HepG2 (cell line): ENCODE measurements at regions not wholly inside any gene's neighbourhood (a gene's known extent, or its start where the extent isn't known, plus 50 kb on each side); places are given as distances from the start of the nearest gene placed in this dataset.

Experiments used
- ATAC-seq: fragments of 200-7000 bp; cut with Tn5 transposase; 3 replicates; pipeline ENCODE4 v1.9.1; 2020; ENCODE audit warnings: mild to moderate bottlenecking, moderate library complexity
- BruUV-seq: library from RNA; stranded (reverse); fragments of 400-500 nt; replicated peaks from 2 replicates; lab custom pipeline; 2021; lab: Mats Ljungman, UMichigan
- CTCF ChIA-PET: fragments of 300-600 bp; formaldehyde crosslinking; extraction: SDS; loops from one replicate; lab custom pipeline; 2021; ENCODE audit warnings: low total read pairs, inconsistent platforms, low intra/inter-chr PET ratio; lab: Yijun Ruan, JAX
- POLR2A ChIA-PET: fragments of 350-600 bp; sonication (Branson Sonifier 250); formaldehyde crosslinking; loops from one replicate; lab custom pipeline; 2020; ENCODE audit warnings: antibody characterized with exemption, inconsistent platforms; lab: Yijun Ruan, JAX
- DNase-seq: peaks from one replicate; pipeline ENCODE4 v3.0.0-alpha.2; 2015; ENCODE audit warnings: low spot score
- FAIRE-seq: peaks from 3 replicates; lab custom pipeline; 2011; peaks lifted over from hg19 to GRCh38; lab: Jason Lieb, UNC
- H2AFZ ChIP-seq: one replicate; pipeline ENCODE4 v1.6.1; 2011; ENCODE audit warnings: low read length, inconsistent platforms
- H3K27ac ChIP-seq: fragments of 300-600 bp; 3 replicates; pipeline ENCODE4 v1.8.0; 2011; ENCODE audit warnings: mixed run types, mild to moderate bottlenecking, mixed read lengths, low read length, inconsistent platforms; ENCODE audit not compliant: insufficient read depth; ENCODE audit errors: extremely low read length
- H3K27me3 ChIP-seq, 2 experiments: fragments of 200-600 bp in 1 of 2; 2 replicates in 1 of 2; 3 replicates in 1 of 2; pipeline versions ENCODE4 v1.6.0 to v1.8.0; 2011; ENCODE audit warnings: low read length in 2 of 2, mild to moderate bottlenecking in 2 of 2, moderate library complexity in 2 of 2, inconsistent platforms in 1 of 2; ENCODE audit not compliant: insufficient read depth in 2 of 2, control insufficient read depth in 1 of 2
- H3K36me3 ChIP-seq, 2 experiments: fragments of 200-600 bp in 1 of 2; replicated peaks in 1 of 2; 2 replicates in 1 of 2; 3 replicates in 1 of 2; pipeline versions ENCODE4 v1.5.1 to v1.8.0; 2011; ENCODE audit warnings: low read length in 2 of 2, inconsistent platforms in 1 of 2; ENCODE audit not compliant: insufficient read depth in 2 of 2, control insufficient read depth in 1 of 2
- H3K4me1 ChIP-seq: 2 replicates; pipeline ENCODE4 v1.5.1; 2012; ENCODE audit warnings: low read length, inconsistent platforms; ENCODE audit not compliant: insufficient read depth
- H3K4me2 ChIP-seq: 2 replicates; pipeline ENCODE4 v1.6.0; 2011; ENCODE audit warnings: low read depth, low read length, inconsistent platforms
- H3K4me3 ChIP-seq, 3 experiments: fragments of 200-600 bp in 1 of 3; sonication (generic), shearing (Covaris generic) in 1 of 3; replicated peaks in 1 of 3; 2 replicates each; pipeline ENCODE4 v1.5.1; 2011 to 2016; ENCODE audit warnings: low read length in 3 of 3, inconsistent platforms in 2 of 3, low read depth in 2 of 3, mild to moderate bottlenecking in 2 of 3, control low read depth in 1 of 3, mixed read lengths in 1 of 3; ENCODE audit not compliant: insufficient read depth in 1 of 3
- H3K79me2 ChIP-seq: one replicate; pipeline ENCODE4 v1.6.1; 2011; ENCODE audit warnings: low read length, inconsistent platforms; ENCODE audit not compliant: insufficient read depth
- H3K9ac ChIP-seq: 2 replicates; pipeline ENCODE4 v1.6.0; 2011; ENCODE audit warnings: mild to moderate bottlenecking, low read depth, low read length, inconsistent platforms; ENCODE audit not compliant: insufficient read depth
- H3K9me3 ChIP-seq: 2 replicates; pipeline ENCODE4 v1.5.1; 2012; ENCODE audit warnings: mild to moderate bottlenecking, low read length
- H4K20me1 ChIP-seq: 2 replicates; pipeline ENCODE4 v1.6.0; 2011; ENCODE audit warnings: inconsistent platforms, mild to moderate bottlenecking, low read length, moderate library complexity; ENCODE audit not compliant: insufficient read depth
- AHR ChIP-seq: IDR thresholded peaks from 2 replicates; pipeline ENCODE4 v1.6.1; 2018; ENCODE audit warnings: missing genetic modification reagents, missing compliant biosample characterization
- HCFC1 ChIP-seq: fragments of 150-350 bp; IDR thresholded peaks from 2 replicates; pipeline ENCODE4 v1.6.1; 2014; ENCODE audit warnings: low read depth, low read length
- HOXA3 ChIP-seq: sonication (generic); formaldehyde crosslinking; IDR thresholded peaks from 2 replicates; pipeline ENCODE4 v1.5.0; 2020; ENCODE audit warnings: missing genetic modification reagents
- MTF1 ChIP-seq: sonication (generic); formaldehyde crosslinking; IDR thresholded peaks from 2 replicates; pipeline ENCODE4 v1.5.0; 2020; ENCODE audit warnings: missing genetic modification reagents
- NAIF1 ChIP-seq: sonication (generic); formaldehyde crosslinking; IDR thresholded peaks from 2 replicates; pipeline ENCODE4 v1.5.0; 2020; ENCODE audit warnings: mild to moderate bottlenecking, missing genetic modification reagents, borderline replicate concordance
- RBFOX2 ChIP-seq: fragments of 200-400 bp; formaldehyde crosslinking; IDR thresholded peaks from 2 replicates; pipeline ENCODE4 v1.6.1; 2017; ENCODE audit warnings: low read depth, mild to moderate bottlenecking, low read length
- RORA ChIP-seq: sonication (generic); formaldehyde crosslinking; IDR thresholded peaks from 2 replicates; pipeline ENCODE4 v1.5.0; 2020; ENCODE audit warnings: mild to moderate bottlenecking, missing genetic modification reagents, moderate library complexity
- SMARCE1 ChIP-seq: fragments of 450-650 bp; IDR thresholded peaks from 2 replicates; pipeline ENCODE4 v1.6.1; 2017; ENCODE audit warnings: borderline replicate concordance
- SMC3 ChIP-seq: IDR thresholded peaks from 2 replicates; pipeline ENCODE4 v1.6.1; 2011; ENCODE audit warnings: low read length, improper control_type of control experiment
- SOX5 ChIP-seq: IDR thresholded peaks from 2 replicates; pipeline ENCODE4 v1.6.1; 2016; ENCODE audit warnings: borderline replicate concordance
- YY1 ChIP-seq: IDR thresholded peaks from 2 replicates; pipeline ENCODE4 v1.6.1; 2011; ENCODE audit warnings: low read length, low read depth, moderate library complexity, mild to moderate bottlenecking; ENCODE audit not compliant: insufficient read depth, insufficient replicate concordance
- ZNF230 ChIP-seq: sonication (generic); formaldehyde crosslinking; IDR thresholded peaks from 2 replicates; pipeline ENCODE4 v1.4.0; 2020; ENCODE audit warnings: mild to moderate bottlenecking, missing genetic modification reagents
- ZNF337 ChIP-seq: sonication (generic); formaldehyde crosslinking; IDR thresholded peaks from 2 replicates; pipeline ENCODE4 v1.5.1; 2020; ENCODE audit warnings: missing genetic modification reagents, low read depth, mild to moderate bottlenecking, borderline replicate concordance
- ZSCAN9 ChIP-seq: IDR thresholded peaks from 2 replicates; pipeline ENCODE4 v1.6.1; 2016; ENCODE audit warnings: borderline replicate concordance
- WGBS: methylation state at CpG from one replicate; pipeline ENCODE4 v1.1.6; 2017; ENCODE audit warnings: low lambda C conversion rate; 5-methylcytosine and 5-hydroxymethylcytosine counted together
- in situ Hi-C: cut with HindIII; loops from 2 replicates; pipeline ENCODE4 v1.10.0; 2017; ENCODE audit warnings: low pct_unique_long_range_greater_than_20kb; ENCODE audit not compliant: extremely low pct_ligation_motif_present
- intact Hi-C: fragments of 100-400 bp; cut with micrococcal nuclease; formaldehyde crosslinking; loops from one replicate; pipeline ENCODE4 v1.10.0; 2022; ENCODE audit not compliant: unreplicated experiment
- TF ChIP-seq, protein P1 (sequence below): sonication (generic); formaldehyde crosslinking; IDR thresholded peaks from 2 replicates; pipeline ENCODE4 v1.4.0; 2020; ENCODE audit warnings: missing genetic modification reagents, mild to moderate bottlenecking, borderline replicate concordance
- TF ChIP-seq, protein P2 (sequence below): sonication (generic); formaldehyde crosslinking; IDR thresholded peaks from 2 replicates; pipeline ENCODE4 v1.5.0; 2020; ENCODE audit warnings: missing genetic modification reagents, mild to moderate bottlenecking, borderline replicate concordance

- H3K4me1 ChIP-seq: peaks cover 7% of the 10 kb centered on the region; the same call in 1 of the 2 replicates
- no peak for ATAC-seq
- CTCF ChIA-PET: no interaction called here
Observed at GRCh38 chr12:94048757-94049156, 99.6 kb upstream of the PLXNC1 start.

DNA sequence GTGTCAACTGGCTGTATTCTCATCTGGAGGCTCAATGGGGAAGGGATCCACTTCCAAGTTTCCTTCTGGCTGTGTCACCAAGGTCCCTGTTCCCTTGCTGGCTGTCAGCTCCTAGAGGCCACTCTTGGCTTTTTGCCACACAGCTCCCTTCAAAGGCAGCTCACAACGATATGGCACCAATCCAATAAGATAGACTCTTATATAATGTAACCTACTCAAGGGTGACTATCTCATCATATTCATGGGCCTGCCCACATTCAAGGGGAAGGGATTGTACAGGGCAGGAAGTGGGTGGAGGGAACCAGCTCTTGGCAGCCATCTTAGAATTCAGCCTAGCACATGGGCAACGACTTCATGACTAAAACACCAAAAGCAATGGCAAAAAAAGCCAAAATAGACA, 98.7 kb upstream of the PLXNC1 start:
- Histone ChIP-seq H3K36me3 (no peaks in the 10 kb centered on the region), H3K9ac (no peak overlapping the region), H3K4me3 (no peak overlapping the region), H4K20me1 (no peaks in the 10 kb centered on the region), H2AFZ (no peak overlapping the region), H3K4me2 (no peak overlapping the region), H3K79me2 (no peaks in the 10 kb centered on the region), H3K4me1 (peaks cover 11% of the 10 kb centered on the region; the same call in 1 of the 2 replicates), H3K27me3 (no peaks in the 10 kb centered on the region), H3K9me3 (no peaks in the 10 kb centered on the region), H3K27ac (no peak overlapping the region)
- in situ Hi-C loops (no loop called here), intact Hi-C loops (no loop called here)
- TF ChIP-seq ZNF337 (CRISPR knock-in tag) (no peak), SOX5 (CRISPR knock-in tag) (no peak), AHR (CRISPR knock-in tag) (no peak), RORA (CRISPR knock-in tag) (no peak), YY1 (no peak), HOXA3 (CRISPR knock-in tag) (no peak), HCFC1 (no peak), ZSCAN9 (no peak), NAIF1 (CRISPR knock-in tag) (no peak), SMARCE1 (no peak), MTF1 (CRISPR knock-in tag) (no peak), SMC3 (no peak), RBFOX2 (no peak)
- TF ChIP-seq, protein P1, sequence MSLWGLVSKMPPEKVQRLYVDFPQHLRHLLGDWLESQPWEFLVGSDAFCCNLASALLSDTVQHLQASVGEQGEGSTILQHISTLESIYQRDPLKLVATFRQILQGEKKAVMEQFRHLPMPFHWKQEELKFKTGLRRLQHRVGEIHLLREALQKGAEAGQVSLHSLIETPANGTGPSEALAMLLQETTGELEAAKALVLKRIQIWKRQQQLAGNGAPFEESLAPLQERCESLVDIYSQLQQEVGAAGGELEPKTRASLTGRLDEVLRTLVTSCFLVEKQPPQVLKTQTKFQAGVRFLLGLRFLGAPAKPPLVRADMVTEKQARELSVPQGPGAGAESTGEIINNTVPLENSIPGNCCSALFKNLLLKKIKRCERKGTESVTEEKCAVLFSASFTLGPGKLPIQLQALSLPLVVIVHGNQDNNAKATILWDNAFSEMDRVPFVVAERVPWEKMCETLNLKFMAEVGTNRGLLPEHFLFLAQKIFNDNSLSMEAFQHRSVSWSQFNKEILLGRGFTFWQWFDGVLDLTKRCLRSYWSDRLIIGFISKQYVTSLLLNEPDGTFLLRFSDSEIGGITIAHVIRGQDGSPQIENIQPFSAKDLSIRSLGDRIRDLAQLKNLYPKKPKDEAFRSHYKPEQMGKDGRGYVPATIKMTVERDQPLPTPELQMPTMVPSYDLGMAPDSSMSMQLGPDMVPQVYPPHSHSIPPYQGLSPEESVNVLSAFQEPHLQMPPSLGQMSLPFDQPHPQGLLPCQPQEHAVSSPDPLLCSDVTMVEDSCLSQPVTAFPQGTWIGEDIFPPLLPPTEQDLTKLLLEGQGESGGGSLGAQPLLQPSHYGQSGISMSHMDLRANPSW (CRISPR knock-in tag): no peak
- BruUV-seq: no TSS peak
- DNase-seq (no peak), FAIRE-seq (no peak), ATAC-seq (no peak)
- ChIA-PET POLR2A (no interaction called here), CTCF (no interaction called here)
- 52% methylated on average over 2 of the region's 2 CpGs for WGBS

More at GRCh38 chr12:94048757-94049156, 99.6 kb upstream of the PLXNC1 start:
- POLR2A ChIA-PET: no interaction called here
- H3K9me3 ChIP-seq: no peaks in the 10 kb centered on the region
- DNase-seq: no peak
- no peaks in the 10 kb centered on the region for H3K79me2 ChIP-seq
- BruUV-seq: no TSS peak
- WGBS: 54% methylated on average over 3 of the region's 3 CpGs
- TF ChIP-seq ZNF230 (CRISPR knock-in tag): no peak
- TF ChIP-seq, protein P2, sequence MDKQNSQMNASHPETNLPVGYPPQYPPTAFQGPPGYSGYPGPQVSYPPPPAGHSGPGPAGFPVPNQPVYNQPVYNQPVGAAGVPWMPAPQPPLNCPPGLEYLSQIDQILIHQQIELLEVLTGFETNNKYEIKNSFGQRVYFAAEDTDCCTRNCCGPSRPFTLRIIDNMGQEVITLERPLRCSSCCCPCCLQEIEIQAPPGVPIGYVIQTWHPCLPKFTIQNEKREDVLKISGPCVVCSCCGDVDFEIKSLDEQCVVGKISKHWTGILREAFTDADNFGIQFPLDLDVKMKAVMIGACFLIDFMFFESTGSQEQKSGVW (CRISPR knock-in tag): no peak
- no peaks in the 10 kb centered on the region for H4K20me1 ChIP-seq
- H3K27ac ChIP-seq: no peak overlapping the region
- no peak for FAIRE-seq
- no peak overlapping the region for H3K4me3 ChIP-seq
- in situ Hi-C loops (no loop called here), intact Hi-C loops (no loop called here)
- no peak overlapping the region for H3K9ac ChIP-seq
- no peaks in the 10 kb centered on the region for H3K36me3 ChIP-seq
- no peak overlapping the region for H3K4me2 ChIP-seq
- no peak overlapping the region for H2AFZ ChIP-seq
- H3K27me3 ChIP-seq: no peaks in the 10 kb centered on the region
